ENCODE measurements at regions not wholly inside any gene's neighbourhood (a gene's known extent, or its start where the extent isn't known, plus 50 kb on each side); places are given as distances from the start of the nearest gene placed in this dataset.

- no peak for TF ChIP-seq EZH2 (IDR thresholded peaks at IDR 0.05; ENCODE audit: borderline replicate concordance, low read depth, low read length, severe bottlenecking)
- TF ChIP-seq CTCF (IDR thresholded peaks at IDR 0.05; ENCODE audit: borderline replicate concordance, extremely low read depth, low read length, poor library complexity, severe bottlenecking), result no peak
- DNase-seq (no peak), ATAC-seq (ENCODE audit: insufficient read depth, low read depth) (no peak)
- H2AFZ ChIP-seq (ENCODE audit: low read depth, low read length), result no peak overlapping the region
- H3K27me3 ChIP-seq (ENCODE audit: insufficient read depth, low read length, poor library complexity), result no peaks in the 10 kb centered on the region
- H3K79me2 ChIP-seq (ENCODE audit: insufficient read depth, low read length), result no peaks in the 10 kb centered on the region
- H3K9ac ChIP-seq (ENCODE audit: low read depth, low read length), result no peak overlapping the region
- no peaks in the 10 kb centered on the region for H3K4me1 ChIP-seq (ENCODE audit: insufficient read depth, low read length)
- H4K20me1 ChIP-seq (ENCODE audit: insufficient read depth, low read length), result no peaks in the 10 kb centered on the region
- no peaks in the 10 kb centered on the region for H3K9me3 ChIP-seq (ENCODE audit: insufficient read depth, low read length, severe bottlenecking)
- H3K4me2 ChIP-seq (ENCODE audit: insufficient read depth, low read length), result no peak overlapping the region
- H3K4me3 ChIP-seq (ENCODE audit: low read depth in 1 of 2, low read length in 2 of 2), result no peak overlapping the region
- no peak overlapping the region for H3K27ac ChIP-seq (ENCODE audit: low read length)
- no peaks in the 10 kb centered on the region for H3K36me3 ChIP-seq (ENCODE audit: insufficient read depth, low read length)
These were observed 330.3 kb upstream of the IRX1 start for GRCh38 chr5:3265131-3265885.

GRCh38 chr5:3262451-3262850 is 333.2 kb upstream of the IRX1 start:
- Histone ChIP-seq H3K79me2 (ENCODE audit: insufficient read depth, low read length) (no peaks in the 10 kb centered on the region), H3K9ac (ENCODE audit: low read depth, low read length) (no peak overlapping the region), H3K9me3 (ENCODE audit: insufficient read depth, low read length, severe bottlenecking) (no peaks in the 10 kb centered on the region), H3K27me3 (ENCODE audit: insufficient read depth, low read length, poor library complexity) (no peaks in the 10 kb centered on the region), H3K4me3 (ENCODE audit: low read depth in 1 of 2, low read length in 2 of 2) (no peak overlapping the region), H2AFZ (ENCODE audit: low read depth, low read length) (no peak overlapping the region), H4K20me1 (ENCODE audit: insufficient read depth, low read length) (no peaks in the 10 kb centered on the region), H3K27ac (ENCODE audit: low read length) (no peak overlapping the region), H3K4me2 (ENCODE audit: insufficient read depth, low read length) (no peak overlapping the region), H3K36me3 (ENCODE audit: insufficient read depth, low read length) (no peaks in the 10 kb centered on the region), H3K4me1 (ENCODE audit: insufficient read depth, low read length) (no peaks in the 10 kb centered on the region)
- ATAC-seq (ENCODE audit: insufficient read depth, low read depth), result no peak
- no peak for TF ChIP-seq EZH2 (IDR thresholded peaks at IDR 0.05; ENCODE audit: borderline replicate concordance, low read depth, low read length, severe bottlenecking)
- no peak for TF ChIP-seq CTCF (IDR thresholded peaks at IDR 0.05; ENCODE audit: borderline replicate concordance, extremely low read depth, low read length, poor library complexity, severe bottlenecking)
- no peak for DNase-seq

GRCh38 chr5:3261081-3261480 is 334.6 kb upstream of the IRX1 start:
- H3K4me1 ChIP-seq (ENCODE audit: insufficient read depth, low read length), result no peaks in the 10 kb centered on the region
- no peaks in the 10 kb centered on the region for H3K27me3 ChIP-seq (ENCODE audit: insufficient read depth, low read length, poor library complexity)
- H3K4me2 ChIP-seq (ENCODE audit: insufficient read depth, low read length), result no peak overlapping the region
- H3K79me2 ChIP-seq (ENCODE audit: insufficient read depth, low read length), result no peaks in the 10 kb centered on the region
- H4K20me1 ChIP-seq (ENCODE audit: insufficient read depth, low read length), result no peaks in the 10 kb centered on the region
- H3K9me3 ChIP-seq (ENCODE audit: insufficient read depth, low read length, severe bottlenecking), result no peaks in the 10 kb centered on the region
- H3K4me3 ChIP-seq (ENCODE audit: low read depth in 1 of 2, low read length in 2 of 2), result no peak overlapping the region
- H3K27ac ChIP-seq (ENCODE audit: low read length), result no peak overlapping the region
- H3K9ac ChIP-seq (ENCODE audit: low read depth, low read length), result no peak overlapping the region
- no peak overlapping the region for H2AFZ ChIP-seq (ENCODE audit: low read depth, low read length)
- ATAC-seq (ENCODE audit: insufficient read depth, low read depth) (no peak), DNase-seq (no peak)
- H3K36me3 ChIP-seq (ENCODE audit: insufficient read depth, low read length), result no peaks in the 10 kb centered on the region
- TF ChIP-seq EZH2 (IDR thresholded peaks at IDR 0.05; ENCODE audit: borderline replicate concordance, low read depth, low read length, severe bottlenecking) (no peak), CTCF (IDR thresholded peaks at IDR 0.05; ENCODE audit: borderline replicate concordance, extremely low read depth, low read length, poor library complexity, severe bottlenecking) (no peak)

Data from DND-41 (cell line).